ENCODE measurements at regions not wholly inside any gene's neighbourhood (a gene's known extent, or its start where the extent isn't known, plus 50 kb on each side); places are given as distances from the start of the nearest gene placed in this dataset.

DNA sequence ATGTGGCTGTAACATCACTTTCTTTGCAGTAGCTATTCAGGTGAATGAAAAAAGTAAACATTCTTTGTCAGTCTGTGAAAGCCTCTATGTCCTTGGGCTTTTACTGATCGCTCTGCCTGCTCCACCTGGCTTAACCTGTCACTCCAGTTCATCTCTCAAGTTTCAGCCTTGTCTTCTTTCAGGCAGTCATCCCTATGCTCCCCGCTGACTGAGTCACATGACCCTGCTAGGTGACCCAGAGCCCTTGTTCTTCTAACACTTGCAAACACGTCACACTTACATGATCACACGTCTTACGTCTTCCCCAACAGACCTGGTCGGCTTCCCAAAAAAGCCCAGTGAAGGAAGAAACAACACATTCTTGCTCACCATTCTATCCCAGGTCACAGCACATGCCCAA, 499.3 kb upstream of the TENM4 start:
- TF ChIP-seq, protein P1, sequence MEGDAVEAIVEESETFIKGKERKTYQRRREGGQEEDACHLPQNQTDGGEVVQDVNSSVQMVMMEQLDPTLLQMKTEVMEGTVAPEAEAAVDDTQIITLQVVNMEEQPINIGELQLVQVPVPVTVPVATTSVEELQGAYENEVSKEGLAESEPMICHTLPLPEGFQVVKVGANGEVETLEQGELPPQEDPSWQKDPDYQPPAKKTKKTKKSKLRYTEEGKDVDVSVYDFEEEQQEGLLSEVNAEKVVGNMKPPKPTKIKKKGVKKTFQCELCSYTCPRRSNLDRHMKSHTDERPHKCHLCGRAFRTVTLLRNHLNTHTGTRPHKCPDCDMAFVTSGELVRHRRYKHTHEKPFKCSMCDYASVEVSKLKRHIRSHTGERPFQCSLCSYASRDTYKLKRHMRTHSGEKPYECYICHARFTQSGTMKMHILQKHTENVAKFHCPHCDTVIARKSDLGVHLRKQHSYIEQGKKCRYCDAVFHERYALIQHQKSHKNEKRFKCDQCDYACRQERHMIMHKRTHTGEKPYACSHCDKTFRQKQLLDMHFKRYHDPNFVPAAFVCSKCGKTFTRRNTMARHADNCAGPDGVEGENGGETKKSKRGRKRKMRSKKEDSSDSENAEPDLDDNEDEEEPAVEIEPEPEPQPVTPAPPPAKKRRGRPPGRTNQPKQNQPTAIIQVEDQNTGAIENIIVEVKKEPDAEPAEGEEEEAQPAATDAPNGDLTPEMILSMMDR (IDR thresholded peaks at IDR 0.05; ENCODE audit: poor library complexity), result no peak
- TF ChIP-seq EZH2phosphoT487 (IDR thresholded peaks at IDR 0.05; ENCODE audit: low read depth, severe bottlenecking, unreplicated experiment), result no peak
